B cell (primary cell): ENCODE measurements at regions not wholly inside any gene's neighbourhood (a gene's known extent, or its start where the extent isn't known, plus 50 kb on each side); places are given as distances from the start of the nearest gene placed in this dataset.

Experiments
- ATAC-seq: fragments of 200-7000 bp; cut with Tn5 transposase; one replicate; pipeline ENCODE4 v1.10.0; 2021; ENCODE audit warnings: low read depth, mild to moderate bottlenecking, moderate number of reproducible peaks, moderate library complexity
- CTCF ChIA-PET: fragments of 350-600 bp; sonication (Branson Sonifier 250); formaldehyde crosslinking; loops from one replicate; lab custom pipeline; 2021; ENCODE audit warnings: antibody characterized with exemption, inconsistent platforms; lab: Charles Lee
- POLR2A ChIA-PET: fragments of 350-600 bp; sonication (Branson Sonifier 250); formaldehyde crosslinking; loops from one replicate; lab custom pipeline; 2021; ENCODE audit warnings: antibody characterized with exemption; lab: Charles Lee
- DNase-seq: peaks from one replicate; pipeline ENCODE4 v3.0.0; 2013
- H2AFZ ChIP-seq: 2 replicates; pipeline ENCODE4 v1.6.1; 2012; ENCODE audit warnings: mild to moderate bottlenecking, low read depth, low read length; ENCODE audit not compliant: insufficient read depth, poor library complexity, severe bottlenecking
- H3K27ac ChIP-seq, 2 donors: 1 replicate in 1 of 2; 2 replicates in 1 of 2; pipeline ENCODE4 v1.5.1; 2012 to 2013; ENCODE audit warnings: low read length in 2 of 2, mild to moderate bottlenecking in 2 of 2, moderate library complexity in 1 of 2
- H3K27me3 ChIP-seq, 4 experiments: fragments of 200-600 bp in 1 of 4; sonication (generic) in 1 of 4; replicated peaks in 1 of 4; 1 replicate in 2 of 4; 2 replicates in 2 of 4; pipeline versions ENCODE4 v1.6.1 to v1.7.0; 2013 to 2016; ENCODE audit warnings: low read length in 3 of 4, mild to moderate bottlenecking in 2 of 4, mixed read lengths in 1 of 4, moderate library complexity in 1 of 4; ENCODE audit not compliant: insufficient read depth in 4 of 4, control insufficient read depth in 3 of 4; ENCODE audit errors: control extremely low read depth in 1 of 4
- H3K36me3 ChIP-seq, 2 experiments: replicated peaks in 1 of 2; 1 replicate in 1 of 2; 2 replicates in 1 of 2; pipeline versions ENCODE4 v1.6.1 to v1.7.1; 2013; ENCODE audit warnings: low read length in 1 of 2; ENCODE audit not compliant: insufficient read depth in 2 of 2, control insufficient read depth in 1 of 2; ENCODE audit errors: control extremely low read depth in 1 of 2, extremely low read depth in 1 of 2
- H3K4me1 ChIP-seq, 2 donors: fragments of 200-600 bp in 1 of 2; sonication (generic) in 1 of 2; 1 replicate in 1 of 2; 2 replicates in 1 of 2; pipeline versions ENCODE4 v1.5.1 to v1.6.1; 2013 to 2017; ENCODE audit warnings: low read length in 2 of 2; ENCODE audit not compliant: control insufficient read depth in 2 of 2, insufficient read depth in 2 of 2
- H3K4me2 ChIP-seq: replicated peaks from 2 replicates; pipeline ENCODE3; 2012; ENCODE audit warnings: mild to moderate bottlenecking, low read depth, low read length; ENCODE audit not compliant: poor library complexity, severe bottlenecking
- H3K4me3 ChIP-seq, 5 experiments: fragments of 200-600 bp in 1 of 5; sonication (generic) in 1 of 5; 1 replicate in 3 of 5; 2 replicates in 2 of 5; pipeline versions ENCODE4 v1.5.1 to v1.7.0; 2011 to 2016; ENCODE audit warnings: low read length in 4 of 5, mild to moderate bottlenecking in 4 of 5, low read depth in 2 of 5, control low read depth in 1 of 5, moderate library complexity in 1 of 5; ENCODE audit not compliant: insufficient read depth in 1 of 5; ENCODE audit errors: control extremely low read depth in 1 of 5, extremely low read depth in 1 of 5
- H3K79me2 ChIP-seq: fragments of 200-600 bp; sonication (generic); one replicate; pipeline ENCODE4 v1.6.0; 2016; ENCODE audit warnings: low read length; ENCODE audit not compliant: control insufficient read depth, insufficient read depth
- H3K9ac ChIP-seq: fragments of 200-600 bp; sonication (generic); 2 replicates; pipeline ENCODE4 v1.6.1; 2017; ENCODE audit warnings: mild to moderate bottlenecking, low read length, moderate library complexity
- H3K9me3 ChIP-seq, 3 donors: one replicate each; pipeline versions ENCODE4 v1.6.1 to v1.7.1; 2013; ENCODE audit warnings: low read length in 2 of 3; ENCODE audit not compliant: control insufficient read depth in 2 of 3, insufficient read depth in 1 of 3; ENCODE audit errors: control extremely low read depth in 1 of 3
- H4K20me1 ChIP-seq: 2 replicates; pipeline ENCODE4 v1.6.0; 2012; ENCODE audit warnings: mild to moderate bottlenecking, low read length; ENCODE audit not compliant: insufficient read depth, control insufficient read depth, poor library complexity, severe bottlenecking
- H3K27ac Mint-ChIP-seq: one replicate; pipeline ENCODE4 v1.8.0; 2021; ENCODE audit warnings: mixed read lengths
- H3K27me3 Mint-ChIP-seq: one replicate; pipeline ENCODE4 v1.8.0; 2021; ENCODE audit warnings: mixed read lengths
- H3K4me1 Mint-ChIP-seq: one replicate; pipeline ENCODE4 v1.8.0; 2021; ENCODE audit warnings: mixed read lengths
- H3K4me3 Mint-ChIP-seq: one replicate; pipeline ENCODE4 v1.8.0; 2021; ENCODE audit warnings: mixed read lengths
- H3K9me3 Mint-ChIP-seq: one replicate; pipeline ENCODE4 v1.8.0; 2022; ENCODE audit warnings: mixed read lengths; ENCODE audit not compliant: insufficient read depth
- EZH2 ChIP-seq: IDR thresholded peaks from 2 replicates; pipeline ENCODE4 v1.6.1; 2012; ENCODE audit warnings: borderline replicate concordance, low read depth, mild to moderate bottlenecking, moderate library complexity, low read length; ENCODE audit not compliant: insufficient read depth, poor library complexity, severe bottlenecking
- WGBS: methylation state at CpG from one replicate; pipeline ENCODE4 v1.1.5; 2013; ENCODE audit warnings: missing lambda C conversion rate; ENCODE audit not compliant: insufficient coverage; 5-methylcytosine and 5-hydroxymethylcytosine counted together
- intact Hi-C: fragments of 100-400 bp; cut with micrococcal nuclease; formaldehyde crosslinking; loops from one replicate; pipeline ENCODE4 v1.10.0; 2022
- TF ChIP-seq, protein P1 (sequence below): fragments of 200-600 bp; IDR thresholded peaks from one replicate; pipeline ENCODE4 v1.8.0; 2022; ENCODE audit warnings: antibody characterized with exemption, mild to moderate bottlenecking

GRCh38 chr20:56698297-56698696, 69.2 kb downstream of the TFAP2C start:
- H3K4me1 Mint-ChIP-seq = no peaks in the 10 kb centered on the region
- DNase-seq = no peak
- H3K27ac ChIP-seq = no peak overlapping the region
- no peak overlapping the region for H3K27ac Mint-ChIP-seq
- H2AFZ ChIP-seq = no peak overlapping the region
- no peak overlapping the region for H3K4me3 ChIP-seq
- H3K79me2 ChIP-seq = no peaks in the 10 kb centered on the region
- no peak overlapping the region for H3K4me2 ChIP-seq
- H3K36me3 ChIP-seq = no peaks in the 10 kb centered on the region
- ATAC-seq = no peak
- no peak overlapping the region for H3K4me3 Mint-ChIP-seq
- ChIA-PET CTCF (no interaction called here), POLR2A (no interaction called here)
- H3K27me3 Mint-ChIP-seq = no peaks in the 10 kb centered on the region
- intact Hi-C loops = no loop called here
- no peaks in the 10 kb centered on the region for H4K20me1 ChIP-seq
- TF ChIP-seq, protein P1, sequence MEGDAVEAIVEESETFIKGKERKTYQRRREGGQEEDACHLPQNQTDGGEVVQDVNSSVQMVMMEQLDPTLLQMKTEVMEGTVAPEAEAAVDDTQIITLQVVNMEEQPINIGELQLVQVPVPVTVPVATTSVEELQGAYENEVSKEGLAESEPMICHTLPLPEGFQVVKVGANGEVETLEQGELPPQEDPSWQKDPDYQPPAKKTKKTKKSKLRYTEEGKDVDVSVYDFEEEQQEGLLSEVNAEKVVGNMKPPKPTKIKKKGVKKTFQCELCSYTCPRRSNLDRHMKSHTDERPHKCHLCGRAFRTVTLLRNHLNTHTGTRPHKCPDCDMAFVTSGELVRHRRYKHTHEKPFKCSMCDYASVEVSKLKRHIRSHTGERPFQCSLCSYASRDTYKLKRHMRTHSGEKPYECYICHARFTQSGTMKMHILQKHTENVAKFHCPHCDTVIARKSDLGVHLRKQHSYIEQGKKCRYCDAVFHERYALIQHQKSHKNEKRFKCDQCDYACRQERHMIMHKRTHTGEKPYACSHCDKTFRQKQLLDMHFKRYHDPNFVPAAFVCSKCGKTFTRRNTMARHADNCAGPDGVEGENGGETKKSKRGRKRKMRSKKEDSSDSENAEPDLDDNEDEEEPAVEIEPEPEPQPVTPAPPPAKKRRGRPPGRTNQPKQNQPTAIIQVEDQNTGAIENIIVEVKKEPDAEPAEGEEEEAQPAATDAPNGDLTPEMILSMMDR = no peak
- no peak for TF ChIP-seq EZH2
- no peaks in the 10 kb centered on the region for H3K4me1 ChIP-seq
- no CpG with 5 or more reads among the region's 3 CpGs for WGBS
- peaks cover 0 to 3% (median 0%) of the 10 kb centered on the region in 3 donors for H3K9me3 ChIP-seq
- H3K9ac ChIP-seq = no peak overlapping the region
- H3K27me3 ChIP-seq = no peaks in the 10 kb centered on the region
- peaks cover 3% of the 10 kb centered on the region for H3K9me3 Mint-ChIP-seq

GRCh38 chr20:56698749-56699148, 69.6 kb downstream of the TFAP2C start:
- TF ChIP-seq EZH2 = no peak
- TF ChIP-seq, protein P1 = no peak
- Histone ChIP-seq H2AFZ (no peak overlapping the region), H3K36me3 (no peaks in the 10 kb centered on the region), H3K4me2 (no peak overlapping the region), H3K27ac (no peak overlapping the region), H3K4me3 (no peak overlapping the region), H3K9ac (no peak overlapping the region), H4K20me1 (no peaks in the 10 kb centered on the region), H3K79me2 (no peaks in the 10 kb centered on the region), H3K9me3 (peaks cover 0 to 3% (median 0%) of the 10 kb centered on the region in 3 donors), H3K4me1 (no peaks in the 10 kb centered on the region), H3K27me3 (no peaks in the 10 kb centered on the region)
- intact Hi-C loops = no loop called here
- ChIA-PET POLR2A (no interaction called here), CTCF (no interaction called here)
- no peaks in the 10 kb centered on the region for H3K4me1 Mint-ChIP-seq
- H3K9me3 Mint-ChIP-seq = peaks cover 3% of the 10 kb centered on the region
- H3K27me3 Mint-ChIP-seq = no peaks in the 10 kb centered on the region
- 67% methylated on average over 3 of the region's 7 CpGs for WGBS
- no peak for DNase-seq
- H3K27ac Mint-ChIP-seq = no peak overlapping the region
- no peak for ATAC-seq
- H3K4me3 Mint-ChIP-seq = no peak overlapping the region
